Pulmonary artery endothelial cell (primary cell): ENCODE measurements at regions not wholly inside any gene's neighbourhood (a gene's known extent, or its start where the extent isn't known, plus 50 kb on each side); places are given as distances from the start of the nearest gene placed in this dataset.

Source experiments
- DNase-seq: peaks from one replicate; pipeline ENCODE4 v3.0.0-alpha.2; 2011; ENCODE audit warnings: low read depth, low spot score

- no peak for DNase-seq
Measured at GRCh38 chr2:138175066-138175465, 210.8 kb downstream of the HNMT start.

DNA sequence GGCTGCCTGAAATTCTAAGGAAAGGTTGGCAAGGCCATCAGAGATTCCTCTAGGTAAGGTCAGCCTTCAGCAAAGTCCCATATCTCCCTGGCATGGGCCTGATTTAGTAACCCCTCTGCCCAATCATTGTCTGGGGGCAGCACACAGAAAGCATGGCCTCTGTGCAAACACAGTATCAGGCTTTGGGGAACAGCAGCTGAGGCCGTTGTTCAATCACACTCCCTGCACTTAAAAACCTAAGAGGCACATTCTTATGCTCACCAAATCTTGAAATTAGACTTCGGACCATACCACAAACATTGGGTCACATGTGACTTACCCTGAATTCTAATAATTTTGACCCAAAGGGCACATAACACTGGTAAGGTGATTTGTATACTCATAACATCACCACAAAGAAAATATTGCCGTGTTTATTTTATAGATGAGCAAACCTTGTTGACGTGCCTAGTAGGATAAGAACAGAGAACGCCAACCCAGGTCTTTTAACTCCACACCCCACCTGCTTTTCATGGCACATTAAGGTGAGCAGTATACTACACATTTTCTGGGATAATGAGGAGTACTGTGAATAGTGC lies 212.7 kb downstream of the HNMT start:
- DNase-seq: no peak

DNA sequence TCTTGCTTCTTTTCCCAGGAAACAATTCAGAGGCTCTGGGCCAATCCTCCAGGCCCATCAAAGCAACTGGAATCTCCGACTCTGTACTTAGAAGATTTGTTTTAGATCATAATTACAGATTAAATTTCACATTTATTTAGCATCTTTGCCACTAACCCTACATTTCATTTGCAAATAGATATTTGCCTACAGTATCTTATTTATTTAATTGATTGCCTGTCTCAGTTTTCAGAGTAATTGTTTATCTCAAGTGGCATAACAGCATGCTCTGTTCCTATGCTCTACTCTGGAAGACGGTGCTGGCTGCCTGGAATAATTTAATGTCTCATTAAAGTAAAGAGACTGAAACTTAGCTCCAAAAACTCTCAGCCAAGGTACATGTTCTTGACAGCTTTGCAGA lies 213.4 kb downstream of the HNMT start:
- no peak for DNase-seq

DNA sequence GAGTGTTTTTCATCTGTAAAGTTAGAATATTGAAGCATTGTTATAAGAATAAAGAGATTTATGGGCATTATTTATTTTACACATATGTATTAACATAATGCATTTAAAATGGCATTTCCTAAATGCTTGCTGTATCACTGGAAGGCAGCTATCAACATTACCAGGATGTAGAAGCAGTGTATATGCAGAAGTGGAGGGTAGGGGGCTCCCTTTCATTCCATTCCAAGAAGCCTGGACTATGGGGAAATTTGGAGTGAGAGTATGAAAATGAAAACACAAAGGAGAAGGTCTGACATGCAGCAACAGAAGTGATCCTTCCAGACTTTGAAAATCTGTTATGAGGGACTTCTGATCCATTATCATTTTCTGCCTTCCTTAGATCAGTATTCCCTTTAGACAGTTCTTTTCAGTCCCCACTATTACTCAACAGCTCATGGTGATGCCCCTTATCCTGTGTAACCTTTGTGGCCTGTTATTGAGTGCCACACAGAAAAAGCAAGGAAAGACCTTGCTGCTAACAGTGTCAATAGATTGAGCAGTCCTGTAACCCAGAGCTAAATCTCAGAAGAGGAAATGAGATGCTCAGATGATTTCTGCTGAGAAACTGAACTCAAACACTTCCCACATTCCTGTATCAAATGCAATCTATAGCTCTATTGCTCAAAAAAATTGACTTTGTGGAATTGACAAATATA lies 216.6 kb downstream of the HNMT start:
- DNase-seq: no peak

- DNase-seq: no peak
Measured at GRCh38 chr2:138182250-138182936, 218.1 kb downstream of the HNMT start.

- DNase-seq: no peak
Measured at GRCh38 chr2:138182937-138183312, 218.7 kb downstream of the HNMT start.

GRCh38 chr2:138183705-138184104 lies 219.4 kb downstream of the HNMT start:
- DNase-seq: no peak

GRCh38 chr2:138184428-138184827 lies 220.2 kb downstream of the HNMT start:
- no peak for DNase-seq

- DNase-seq: no peak
Measured at GRCh38 chr2:138185827-138186226, 221.6 kb downstream of the HNMT start.

GRCh38 chr2:138187221-138187620 lies 222.9 kb downstream of the HNMT start:
- DNase-seq: no peak

GRCh38 chr2:138190999-138191398 lies 226.7 kb downstream of the HNMT start:
- no peak for DNase-seq

- no peak for DNase-seq
Measured at GRCh38 chr2:138193416-138194213, 229.3 kb downstream of the HNMT start.

DNA sequence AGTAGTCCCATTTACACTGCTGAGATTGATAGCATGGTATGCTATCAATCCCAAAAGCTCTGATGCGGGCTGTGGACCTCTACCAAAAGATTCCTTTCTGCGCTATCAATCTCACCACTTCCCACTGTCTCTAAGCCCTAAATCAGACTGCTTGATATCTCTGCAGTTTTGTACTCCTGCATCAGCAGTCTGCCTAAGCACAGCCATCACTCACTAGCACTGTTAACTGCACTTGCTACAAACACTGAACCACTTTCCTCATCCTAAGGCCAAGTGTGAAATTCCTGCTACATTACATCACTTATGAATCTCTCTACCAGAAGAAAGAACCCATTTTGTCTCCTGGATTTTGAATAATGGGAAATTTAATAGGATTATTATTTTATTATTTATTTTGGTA lies 237.0 kb downstream of the HNMT start:
- DNase-seq: no peak

DNA sequence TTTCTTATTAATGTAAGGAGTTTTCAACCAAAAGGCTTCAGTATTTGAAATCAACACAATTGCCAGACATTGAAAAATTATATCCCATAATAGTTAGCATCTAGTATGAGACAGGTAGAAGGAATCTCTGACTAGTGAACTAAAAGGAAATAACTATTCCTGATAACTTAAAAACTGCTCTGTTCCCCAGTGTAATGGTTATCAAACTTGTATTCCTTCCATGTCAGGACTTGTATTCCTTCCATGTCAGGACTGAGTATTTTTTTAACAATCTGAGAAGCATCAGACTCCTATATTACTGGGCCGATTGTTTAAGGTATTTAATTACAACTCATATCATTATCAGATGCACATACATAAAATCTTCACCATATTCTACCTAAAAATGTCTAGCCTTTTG lies 238.5 kb downstream of the HNMT start:
- DNase-seq: no peak

- no peak for DNase-seq
Measured at GRCh38 chr2:138205281-138205680, 241.0 kb downstream of the HNMT start.

DNA sequence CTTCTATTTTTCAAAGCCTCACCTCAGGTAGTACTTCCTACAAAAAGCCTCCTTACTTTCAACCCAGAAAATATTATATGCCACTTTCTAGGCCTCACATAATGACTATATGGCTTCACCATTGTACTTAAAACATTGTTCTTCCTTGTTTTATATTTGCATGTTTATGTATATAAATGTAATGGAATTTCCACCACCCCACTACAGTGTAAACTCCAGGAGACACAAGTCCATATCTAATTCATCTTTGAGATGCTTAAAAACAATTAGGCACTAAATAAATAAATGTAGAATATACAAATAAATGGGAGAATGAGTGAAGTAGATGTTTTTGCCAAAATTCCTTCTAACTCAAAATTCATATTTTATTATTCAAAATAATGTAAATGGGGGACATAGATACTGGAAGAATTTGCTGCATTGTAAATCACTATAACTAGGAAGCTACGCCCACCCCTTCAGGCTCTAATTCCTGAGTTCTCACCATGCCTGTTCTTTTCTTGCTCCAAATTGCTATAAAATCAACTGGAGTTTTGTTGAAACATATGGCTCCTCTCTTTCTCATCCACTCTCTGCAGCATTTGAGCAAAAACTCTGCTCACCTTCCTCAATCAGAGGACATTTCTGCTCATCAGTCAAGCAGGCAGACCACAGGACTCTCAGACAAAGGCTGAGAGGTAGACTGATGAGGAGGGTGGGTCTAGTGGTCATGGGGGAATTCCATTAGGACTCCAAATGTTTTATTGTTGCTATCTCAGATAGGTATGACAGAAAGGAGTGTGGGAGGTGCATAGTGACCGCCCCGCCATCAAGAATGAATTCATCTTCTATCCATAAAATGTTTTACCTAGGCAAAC lies 243.0 kb downstream of the HNMT start:
- no peak for DNase-seq

GRCh38 chr2:138209009-138209408 lies 244.7 kb downstream of the HNMT start:
- peak; percentile 3 for DNase-seq

GRCh38 chr2:138210487-138210886 lies 246.2 kb downstream of the HNMT start:
- DNase-seq: no peak

DNA sequence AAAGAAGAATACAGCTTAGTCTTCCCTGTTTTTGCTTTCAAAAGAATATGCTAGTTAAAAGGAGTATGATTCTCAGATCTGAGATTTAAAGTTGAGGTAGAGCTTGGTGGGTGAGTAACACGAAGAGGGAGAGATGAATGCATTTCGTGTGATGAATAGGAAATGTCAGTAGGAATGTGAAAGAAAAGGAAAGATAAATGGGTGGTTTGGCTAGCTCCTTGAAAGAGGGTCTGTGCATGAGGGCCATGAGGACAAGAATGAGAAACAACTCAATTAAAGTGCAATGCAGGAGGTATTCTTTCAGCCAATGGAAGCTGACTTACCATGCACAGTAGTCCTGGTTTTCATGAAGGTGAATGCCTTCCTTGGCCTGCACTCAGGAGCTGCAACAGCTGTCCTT lies 248.2 kb downstream of the HNMT start:
- DNase-seq: no peak

- no peak for DNase-seq
Measured at GRCh38 chr2:138213084-138213483, 248.8 kb downstream of the HNMT start.

DNA sequence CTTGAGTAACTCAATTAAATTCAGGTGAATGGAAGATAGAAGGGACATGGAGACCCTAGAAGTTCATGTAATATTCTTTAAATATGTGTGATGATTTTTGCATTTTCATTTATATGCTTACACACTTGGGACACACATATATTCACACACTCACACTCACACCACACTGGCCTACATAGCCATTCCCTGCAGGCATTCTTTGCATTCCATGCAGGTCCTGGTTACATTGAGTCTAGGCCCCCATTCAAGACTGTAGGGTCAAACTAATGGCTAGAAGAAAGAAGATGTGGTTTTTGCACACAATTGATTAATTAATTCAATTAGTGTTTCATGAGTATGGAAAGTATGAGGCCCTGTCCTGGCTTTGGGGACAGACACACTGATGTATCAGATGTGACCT lies 249.4 kb downstream of the HNMT start:
- DNase-seq: no peak
